ENCODE measurements at regions not wholly inside any gene's neighbourhood (a gene's known extent, or its start where the extent isn't known, plus 50 kb on each side); places are given as distances from the start of the nearest gene placed in this dataset.

DNA sequence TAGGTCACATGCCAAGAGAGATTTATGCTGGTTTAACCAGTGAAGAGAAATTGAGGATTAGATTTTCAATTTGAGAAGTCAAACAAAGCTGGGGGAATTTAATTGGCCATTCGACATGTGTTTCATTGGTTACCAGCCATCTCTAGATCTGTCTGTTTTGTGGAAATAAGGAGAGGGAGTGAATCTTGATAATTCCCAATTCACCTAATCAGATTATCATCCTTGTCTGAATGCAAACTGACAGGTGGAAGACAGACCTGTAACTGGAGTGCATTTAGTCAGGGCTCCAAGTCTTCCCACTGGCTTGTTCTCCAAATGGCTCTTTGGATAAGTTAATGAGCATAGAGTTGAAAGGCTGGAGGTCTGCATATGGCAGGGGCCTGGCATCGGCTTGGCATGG, 1049.3 kb downstream of the NTRK3 start:
- H3K4me1 ChIP-seq (ENCODE audit: insufficient read depth, low read length): no peaks in the 10 kb centered on the region
- no peak overlapping the region for H3K4me3 Mint-ChIP-seq
- H3K27me3 ChIP-seq (ENCODE audit: control insufficient read depth in 1 of 2, insufficient read depth in 2 of 2, low read length in 2 of 2): no peaks in the 10 kb centered on the region
- no peak overlapping the region for H3K27ac ChIP-seq (ENCODE audit: low read depth in 1 of 2, low read length in 2 of 2)
- H3K4me3 ChIP-seq (ENCODE audit: low read length): no peak overlapping the region
- intact Hi-C loops (cut with DNase I, micrococcal nuclease): no loop called here
- no peaks in the 10 kb centered on the region for H3K27me3 Mint-ChIP-seq
- ChIA-PET CTCF (no interaction called here), POLR2A (no interaction called here)
- DNase-seq (no peak), ATAC-seq (ENCODE audit: poor library complexity) (no peak)
- no peaks in the 10 kb centered on the region for H3K4me1 Mint-ChIP-seq (ENCODE audit: low read depth)
- no peaks in the 10 kb centered on the region for H3K36me3 ChIP-seq (ENCODE audit: insufficient read depth, low read length)
- no peaks in the 10 kb centered on the region for H3K9me3 Mint-ChIP-seq
- TF ChIP-seq, protein P1, sequence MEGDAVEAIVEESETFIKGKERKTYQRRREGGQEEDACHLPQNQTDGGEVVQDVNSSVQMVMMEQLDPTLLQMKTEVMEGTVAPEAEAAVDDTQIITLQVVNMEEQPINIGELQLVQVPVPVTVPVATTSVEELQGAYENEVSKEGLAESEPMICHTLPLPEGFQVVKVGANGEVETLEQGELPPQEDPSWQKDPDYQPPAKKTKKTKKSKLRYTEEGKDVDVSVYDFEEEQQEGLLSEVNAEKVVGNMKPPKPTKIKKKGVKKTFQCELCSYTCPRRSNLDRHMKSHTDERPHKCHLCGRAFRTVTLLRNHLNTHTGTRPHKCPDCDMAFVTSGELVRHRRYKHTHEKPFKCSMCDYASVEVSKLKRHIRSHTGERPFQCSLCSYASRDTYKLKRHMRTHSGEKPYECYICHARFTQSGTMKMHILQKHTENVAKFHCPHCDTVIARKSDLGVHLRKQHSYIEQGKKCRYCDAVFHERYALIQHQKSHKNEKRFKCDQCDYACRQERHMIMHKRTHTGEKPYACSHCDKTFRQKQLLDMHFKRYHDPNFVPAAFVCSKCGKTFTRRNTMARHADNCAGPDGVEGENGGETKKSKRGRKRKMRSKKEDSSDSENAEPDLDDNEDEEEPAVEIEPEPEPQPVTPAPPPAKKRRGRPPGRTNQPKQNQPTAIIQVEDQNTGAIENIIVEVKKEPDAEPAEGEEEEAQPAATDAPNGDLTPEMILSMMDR (IDR thresholded peaks at IDR 0.05): no peak
- no peak overlapping the region for H3K27ac Mint-ChIP-seq
- no peaks in the 10 kb centered on the region for H3K36me3 Mint-ChIP-seq (ENCODE audit: low read depth)
- H3K9me3 ChIP-seq (ENCODE audit: control insufficient read depth in 1 of 2, insufficient read depth in 1 of 2, low read length in 2 of 2): no peaks in the 10 kb centered on the region

DNA sequence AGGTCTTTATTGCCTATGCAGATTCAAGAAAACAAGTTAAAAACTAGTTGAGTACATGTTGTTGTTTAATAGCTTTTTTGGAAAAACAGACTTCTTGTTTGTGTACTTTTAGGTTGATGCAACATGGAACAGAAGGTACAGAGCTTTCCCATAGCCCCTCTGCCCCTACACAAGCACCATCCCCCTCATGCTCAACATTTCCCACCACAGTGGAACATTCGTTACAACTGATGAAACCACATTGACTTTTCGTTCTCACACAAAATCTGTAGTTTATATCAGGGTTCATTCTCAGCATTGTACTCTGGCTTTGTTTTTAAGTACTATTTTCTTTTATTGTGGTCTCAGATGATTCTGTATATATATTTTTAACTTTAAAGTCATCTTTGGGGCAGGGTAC, 1054.6 kb downstream of the NTRK3 start:
- TF ChIP-seq, protein P1 (IDR thresholded peaks at IDR 0.05): no peak
- H3K27me3 Mint-ChIP-seq: no peaks in the 10 kb centered on the region
- ATAC-seq (ENCODE audit: poor library complexity): no peak
- H3K27ac ChIP-seq (ENCODE audit: low read depth in 1 of 2, low read length in 2 of 2): no peak overlapping the region
- no peak overlapping the region for H3K27ac Mint-ChIP-seq
- H3K4me3 ChIP-seq (ENCODE audit: low read length): no peak overlapping the region
- H3K9me3 ChIP-seq (ENCODE audit: control insufficient read depth in 1 of 2, insufficient read depth in 1 of 2, low read length in 2 of 2): no peaks in the 10 kb centered on the region
- no peaks in the 10 kb centered on the region for H3K4me1 ChIP-seq (ENCODE audit: insufficient read depth, low read length)
- no peaks in the 10 kb centered on the region for H3K27me3 ChIP-seq (ENCODE audit: control insufficient read depth in 1 of 2, insufficient read depth in 2 of 2, low read length in 2 of 2)
- no peaks in the 10 kb centered on the region for H3K9me3 Mint-ChIP-seq
- intact Hi-C loops (cut with DNase I, micrococcal nuclease): no loop called here
- no peak overlapping the region for H3K4me3 Mint-ChIP-seq
- no peaks in the 10 kb centered on the region for H3K4me1 Mint-ChIP-seq (ENCODE audit: low read depth)
- ChIA-PET CTCF (no interaction called here), POLR2A (no interaction called here)
- DNase-seq: no peak
- H3K36me3 Mint-ChIP-seq (ENCODE audit: low read depth): no peaks in the 10 kb centered on the region
- H3K36me3 ChIP-seq (ENCODE audit: insufficient read depth, low read length): no peaks in the 10 kb centered on the region

DNA sequence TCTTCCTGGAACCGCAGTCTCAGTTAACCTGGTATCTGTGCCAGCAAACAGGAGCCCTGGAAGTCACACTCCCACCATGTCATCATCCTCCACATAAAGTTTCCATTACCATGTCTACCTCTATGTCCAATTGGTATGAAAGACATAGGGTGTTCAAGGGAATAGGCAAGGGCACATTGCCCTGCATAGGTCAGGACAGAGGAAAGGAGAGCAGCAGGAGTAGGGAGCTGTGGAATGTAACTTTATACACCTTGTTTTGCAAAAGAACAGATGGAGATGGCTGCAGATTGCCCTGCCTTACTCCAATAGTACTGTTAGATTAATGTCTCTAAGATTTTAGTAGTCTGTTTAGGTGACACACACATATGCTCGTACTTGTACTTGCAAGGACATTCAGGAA, 1056.4 kb downstream of the NTRK3 start:
- Histone ChIP-seq H3K4me3 (ENCODE audit: low read length) (no peak overlapping the region), H3K4me1 (ENCODE audit: insufficient read depth, low read length) (no peaks in the 10 kb centered on the region), H3K27me3 (ENCODE audit: control insufficient read depth in 1 of 2, insufficient read depth in 2 of 2, low read length in 2 of 2) (no peaks in the 10 kb centered on the region), H3K36me3 (ENCODE audit: insufficient read depth, low read length) (no peaks in the 10 kb centered on the region), H3K27ac (ENCODE audit: low read depth in 1 of 2, low read length in 2 of 2) (no peak overlapping the region), H3K9me3 (ENCODE audit: control insufficient read depth in 1 of 2, insufficient read depth in 1 of 2, low read length in 2 of 2) (no peaks in the 10 kb centered on the region)
- ATAC-seq (ENCODE audit: poor library complexity) (no peak), DNase-seq (no peak)
- Mint-ChIP-seq H3K4me1 (ENCODE audit: low read depth) (no peaks in the 10 kb centered on the region), H3K27me3 (no peaks in the 10 kb centered on the region), H3K27ac (no peak overlapping the region), H3K36me3 (ENCODE audit: low read depth) (no peaks in the 10 kb centered on the region), H3K4me3 (no peak overlapping the region), H3K9me3 (no peaks in the 10 kb centered on the region)
- POLR2A ChIA-PET: no interaction called here
- TF ChIP-seq, protein P1 (IDR thresholded peaks at IDR 0.05): no peak
- intact Hi-C loops (cut with DNase I, micrococcal nuclease): no loop called here
- CTCF ChIA-PET: no interaction called here

All from CD4-positive, alpha-beta T cell (primary cell).